HG03139 (cell line): ENCODE measurements at regions not wholly inside any gene's neighbourhood (a gene's known extent, or its start where the extent isn't known, plus 50 kb on each side); places are given as distances from the start of the nearest gene placed in this dataset.

Experiments used
- ATAC-seq: cut with Tn5 transposase; IDR thresholded peaks from one replicate; pipeline ENCODE4 v1.9.1; 2021; ENCODE audit not compliant: unreplicated experiment

GRCh38 chr15:77541421-77542181, 91.1 kb downstream of the LINGO1 start:
- ATAC-seq: no peak

GRCh38 chr15:77540312-77541060, 92.2 kb downstream of the LINGO1 start:
- no peak for ATAC-seq

GRCh38 chr15:77538793-77539497, 93.8 kb downstream of the LINGO1 start:
- ATAC-seq: no peak

GRCh38 chr15:77538027-77538451, 94.7 kb downstream of the LINGO1 start:
- peak; percentile 77 for ATAC-seq

GRCh38 chr15:77537006-77537405, 95.7 kb downstream of the LINGO1 start:
- no peak for ATAC-seq

GRCh38 chr15:77535845-77536244, 96.9 kb downstream of the LINGO1 start:
- ATAC-seq: no peak
